Uterus (tissue), 2 donors: ENCODE measurements at regions not wholly inside any gene's neighbourhood (a gene's known extent, or its start where the extent isn't known, plus 50 kb on each side); places are given as distances from the start of the nearest gene placed in this dataset.

Experiments used
- CTCF ChIP-seq, 4 experiments: fragments of 200-600 bp in 2 of 4; fragments of 450-650 bp in 2 of 4; sonication (generic) in 2 of 4; IDR thresholded peaks; one replicate each; pipeline ENCODE4 v1.5.1; 2016 to 2019; ENCODE audit warnings: antibody characterized with exemption in 4 of 4, mild to moderate bottlenecking in 2 of 4, moderate library complexity in 1 of 4
- POLR2A ChIP-seq, 2 donors: fragments of 450-650 bp; IDR thresholded peaks; one replicate each; pipeline ENCODE4 v1.6.1; 2016; ENCODE audit warnings: antibody characterized with exemption in 2 of 2, mild to moderate bottlenecking in 1 of 2, moderate library complexity in 1 of 2

DNA sequence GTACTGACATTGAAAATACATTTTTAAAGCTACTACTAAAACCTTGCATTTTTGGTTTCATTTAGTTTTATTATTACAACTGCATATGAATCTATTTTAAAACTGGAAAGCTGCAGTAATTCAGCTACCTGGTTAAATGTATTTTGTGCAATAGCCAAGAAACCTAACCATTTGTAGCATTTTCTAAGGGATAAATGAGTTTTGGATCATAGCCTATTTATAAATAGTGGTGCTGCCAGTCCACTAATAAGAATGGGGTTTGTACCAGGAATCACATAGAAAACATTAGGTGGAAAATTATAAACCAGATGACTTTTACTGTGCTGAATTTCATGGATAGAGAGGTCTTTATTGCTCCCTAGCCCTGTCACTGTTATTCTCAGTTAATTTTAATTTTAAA is 454.7 kb downstream of the DIPK2A start:
- TF ChIP-seq CTCF (IDR thresholded peaks at IDR 0.05) (no peak), POLR2A (IDR thresholded peaks at IDR 0.05) (no peak)
